ENCODE measurements at regions not wholly inside any gene's neighbourhood (a gene's known extent, or its start where the extent isn't known, plus 50 kb on each side); places are given as distances from the start of the nearest gene placed in this dataset.
A peak's percentile ranks its signal among the peaks of the same experiment; 100 is the strongest.

GRCh38 chr3:159803459-159803858 lies 185.2 kb upstream of the IL12A start (continued):
- TF ChIP-seq, protein P1, sequence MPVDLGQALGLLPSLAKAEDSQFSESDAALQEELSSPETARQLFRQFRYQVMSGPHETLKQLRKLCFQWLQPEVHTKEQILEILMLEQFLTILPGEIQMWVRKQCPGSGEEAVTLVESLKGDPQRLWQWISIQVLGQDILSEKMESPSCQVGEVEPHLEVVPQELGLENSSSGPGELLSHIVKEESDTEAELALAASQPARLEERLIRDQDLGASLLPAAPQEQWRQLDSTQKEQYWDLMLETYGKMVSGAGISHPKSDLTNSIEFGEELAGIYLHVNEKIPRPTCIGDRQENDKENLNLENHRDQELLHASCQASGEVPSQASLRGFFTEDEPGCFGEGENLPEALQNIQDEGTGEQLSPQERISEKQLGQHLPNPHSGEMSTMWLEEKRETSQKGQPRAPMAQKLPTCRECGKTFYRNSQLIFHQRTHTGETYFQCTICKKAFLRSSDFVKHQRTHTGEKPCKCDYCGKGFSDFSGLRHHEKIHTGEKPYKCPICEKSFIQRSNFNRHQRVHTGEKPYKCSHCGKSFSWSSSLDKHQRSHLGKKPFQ (tag by site-specific recombination; IDR thresholded peaks at IDR 0.05) = no peak
- no peak for TF ChIP-seq ZNF112 (tag by site-specific recombination; IDR thresholded peaks at IDR 0.05)
- no peak for TF ChIP-seq ZNF433 (tag by site-specific recombination; IDR thresholded peaks at IDR 0.05; ENCODE audit: low read depth)
- peak; percentile 55 for TF ChIP-seq ZBTB44 (tag by site-specific recombination; IDR thresholded peaks at IDR 0.05)
- TF ChIP-seq, protein P2, sequence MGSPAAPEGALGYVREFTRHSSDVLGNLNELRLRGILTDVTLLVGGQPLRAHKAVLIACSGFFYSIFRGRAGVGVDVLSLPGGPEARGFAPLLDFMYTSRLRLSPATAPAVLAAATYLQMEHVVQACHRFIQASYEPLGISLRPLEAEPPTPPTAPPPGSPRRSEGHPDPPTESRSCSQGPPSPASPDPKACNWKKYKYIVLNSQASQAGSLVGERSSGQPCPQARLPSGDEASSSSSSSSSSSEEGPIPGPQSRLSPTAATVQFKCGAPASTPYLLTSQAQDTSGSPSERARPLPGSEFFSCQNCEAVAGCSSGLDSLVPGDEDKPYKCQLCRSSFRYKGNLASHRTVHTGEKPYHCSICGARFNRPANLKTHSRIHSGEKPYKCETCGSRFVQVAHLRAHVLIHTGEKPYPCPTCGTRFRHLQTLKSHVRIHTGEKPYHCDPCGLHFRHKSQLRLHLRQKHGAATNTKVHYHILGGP (tag by site-specific recombination; IDR thresholded peaks at IDR 0.05) = no peak
- no peak for TF ChIP-seq GFI1B (tag by site-specific recombination; IDR thresholded peaks at IDR 0.05)
- TF ChIP-seq, protein P3, sequence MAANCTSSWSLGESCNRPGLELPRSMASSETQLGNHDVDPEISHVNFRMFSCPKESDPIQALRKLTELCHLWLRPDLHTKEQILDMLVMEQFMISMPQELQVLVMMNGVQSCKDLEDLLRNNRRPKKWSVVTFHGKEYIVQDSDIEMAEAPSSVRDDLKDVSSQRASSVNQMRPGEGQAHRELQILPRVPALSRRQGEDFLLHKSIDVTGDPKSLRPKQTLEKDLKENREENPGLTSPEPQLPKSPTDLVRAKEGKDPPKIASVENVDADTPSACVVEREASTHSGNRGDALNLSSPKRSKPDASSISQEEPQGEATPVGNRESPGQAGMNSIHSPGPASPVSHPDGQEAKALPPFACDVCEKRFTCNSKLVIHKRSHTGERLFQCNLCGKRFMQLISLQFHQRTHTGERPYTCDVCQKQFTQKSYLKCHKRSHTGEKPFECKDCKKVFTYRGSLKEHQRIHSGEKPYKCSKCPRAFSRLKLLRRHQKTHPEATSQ (tag by site-specific recombination; IDR thresholded peaks at IDR 0.05) = no peak
- TF ChIP-seq ZIC2 (tag by site-specific recombination; IDR thresholded peaks at IDR 0.05) = no peak

- Histone ChIP-seq H3K4me1 (ENCODE audit: control insufficient read depth, insufficient read depth, low read length) (peaks cover 26% of the 10 kb centered on the region), H3K4me3 (ENCODE audit: low read depth, low read length) (no peak overlapping the region), H3K27ac (ENCODE audit: extremely low read depth, low read depth, low read length) (no peak overlapping the region), H3K36me3 (ENCODE audit: control insufficient read depth in 2 of 2, insufficient read depth in 1 of 2, low read length in 2 of 2) (no peaks in the 10 kb centered on the region), H3K9me3 (ENCODE audit: control insufficient read depth, insufficient read depth, low read depth, low read length) (no peaks in the 10 kb centered on the region)
- CTCF ChIA-PET = interaction anchor here (0.6 to 3.0 kb wide), 39 partner anchors 10 to 541 kb away, joined by 3 to 12 read pairs (median 4); no protein-coding TSS in a partner anchor
- POLR2A ChIA-PET = interaction anchor here (1.7 to 2.0 kb wide), 2 partner anchors 39 to 41 kb away, joined by 6 to 7 read pairs; no protein-coding TSS in a partner anchor
- TF ChIP-seq ZNF654 (tag by site-specific recombination; IDR thresholded peaks at IDR 0.05; ENCODE audit: low read depth) (peak; percentile 84), ZNF175 (tag by site-specific recombination; IDR thresholded peaks at IDR 0.05) (no peak), ZNF148 (tag by site-specific recombination; IDR thresholded peaks at IDR 0.05; ENCODE audit: borderline replicate concordance) (no peak), ZNF48 (tag by site-specific recombination; IDR thresholded peaks at IDR 0.05) (no peak), ZIC2 (tag by site-specific recombination; IDR thresholded peaks at IDR 0.05) (no peak), IKZF3 (tag by site-specific recombination; IDR thresholded peaks at IDR 0.05) (peak; percentile 52; the same call in 1 of the 2 replicates), ZSCAN30 (tag by site-specific recombination; IDR thresholded peaks at IDR 0.05) (0 out of 2 replicates have a peak, but pooled peaks have one; percentile 51), ZNF274 (IDR thresholded peaks at IDR 0.05; ENCODE audit: low read length) (no peak), ZNF274 (tag by site-specific recombination; IDR thresholded peaks at IDR 0.05; ENCODE audit: borderline replicate concordance) (no peak), ZNF600 (tag by site-specific recombination; IDR thresholded peaks at IDR 0.05) (peak; percentile 72), ZBTB17 (tag by site-specific recombination; IDR thresholded peaks at IDR 0.05) (peak; percentile 66), KLF8 (tag by site-specific recombination; IDR thresholded peaks at IDR 0.05) (no peak), ZSCAN18 (tag by site-specific recombination; IDR thresholded peaks at IDR 0.05) (no peak)
- TF ChIP-seq, protein P4, sequence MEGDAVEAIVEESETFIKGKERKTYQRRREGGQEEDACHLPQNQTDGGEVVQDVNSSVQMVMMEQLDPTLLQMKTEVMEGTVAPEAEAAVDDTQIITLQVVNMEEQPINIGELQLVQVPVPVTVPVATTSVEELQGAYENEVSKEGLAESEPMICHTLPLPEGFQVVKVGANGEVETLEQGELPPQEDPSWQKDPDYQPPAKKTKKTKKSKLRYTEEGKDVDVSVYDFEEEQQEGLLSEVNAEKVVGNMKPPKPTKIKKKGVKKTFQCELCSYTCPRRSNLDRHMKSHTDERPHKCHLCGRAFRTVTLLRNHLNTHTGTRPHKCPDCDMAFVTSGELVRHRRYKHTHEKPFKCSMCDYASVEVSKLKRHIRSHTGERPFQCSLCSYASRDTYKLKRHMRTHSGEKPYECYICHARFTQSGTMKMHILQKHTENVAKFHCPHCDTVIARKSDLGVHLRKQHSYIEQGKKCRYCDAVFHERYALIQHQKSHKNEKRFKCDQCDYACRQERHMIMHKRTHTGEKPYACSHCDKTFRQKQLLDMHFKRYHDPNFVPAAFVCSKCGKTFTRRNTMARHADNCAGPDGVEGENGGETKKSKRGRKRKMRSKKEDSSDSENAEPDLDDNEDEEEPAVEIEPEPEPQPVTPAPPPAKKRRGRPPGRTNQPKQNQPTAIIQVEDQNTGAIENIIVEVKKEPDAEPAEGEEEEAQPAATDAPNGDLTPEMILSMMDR (tag by site-specific recombination; IDR thresholded peaks at IDR 0.05) = peak; percentile 76
- TF ChIP-seq, protein P5, sequence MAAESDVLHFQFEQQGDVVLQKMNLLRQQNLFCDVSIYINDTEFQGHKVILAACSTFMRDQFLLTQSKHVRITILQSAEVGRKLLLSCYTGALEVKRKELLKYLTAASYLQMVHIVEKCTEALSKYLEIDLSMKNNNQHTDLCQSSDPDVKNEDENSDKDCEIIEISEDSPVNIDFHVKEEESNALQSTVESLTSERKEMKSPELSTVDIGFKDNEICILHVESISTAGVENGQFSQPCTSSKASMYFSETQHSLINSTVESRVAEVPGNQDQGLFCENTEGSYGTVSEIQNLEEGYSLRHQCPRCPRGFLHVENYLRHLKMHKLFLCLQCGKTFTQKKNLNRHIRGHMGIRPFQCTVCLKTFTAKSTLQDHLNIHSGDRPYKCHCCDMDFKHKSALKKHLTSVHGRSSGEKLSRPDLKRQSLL (tag by site-specific recombination; IDR thresholded peaks at IDR 0.05) = peak; percentile 76; the same call in 1 of the 2 replicates
Measured at GRCh38 chr3:159804726-159805410, 183.8 kb upstream of the IL12A start.

Measured in HEK293 (cell line).